ENCODE measurements at regions not wholly inside any gene's neighbourhood (a gene's known extent, or its start where the extent isn't known, plus 50 kb on each side); places are given as distances from the start of the nearest gene placed in this dataset.

DNA sequence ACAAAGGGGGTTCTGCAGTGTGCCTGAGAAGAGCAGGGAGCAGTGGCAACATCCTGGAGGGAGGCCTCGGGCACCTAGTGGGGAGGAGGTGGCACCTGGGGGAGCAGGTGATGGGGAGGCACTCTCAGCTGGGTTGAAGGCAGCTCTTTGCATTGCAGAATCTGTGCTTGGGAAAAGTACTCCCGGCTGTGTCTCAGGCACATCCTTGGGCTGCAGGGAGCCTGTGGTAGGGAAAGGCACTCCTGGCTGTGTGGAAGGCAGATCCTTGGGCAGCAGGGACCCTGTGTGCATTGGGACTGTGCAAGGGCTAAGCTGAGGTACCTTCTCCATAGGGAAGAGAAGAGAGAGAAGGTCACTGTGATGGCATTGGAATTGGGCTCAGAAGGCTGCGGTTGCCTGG, 52.8 kb upstream of the ANTXRL start:
- no peak for TF ChIP-seq ZFX (IDR thresholded peaks at IDR 0.05; ENCODE audit: borderline replicate concordance)
- TF ChIP-seq, protein P1, sequence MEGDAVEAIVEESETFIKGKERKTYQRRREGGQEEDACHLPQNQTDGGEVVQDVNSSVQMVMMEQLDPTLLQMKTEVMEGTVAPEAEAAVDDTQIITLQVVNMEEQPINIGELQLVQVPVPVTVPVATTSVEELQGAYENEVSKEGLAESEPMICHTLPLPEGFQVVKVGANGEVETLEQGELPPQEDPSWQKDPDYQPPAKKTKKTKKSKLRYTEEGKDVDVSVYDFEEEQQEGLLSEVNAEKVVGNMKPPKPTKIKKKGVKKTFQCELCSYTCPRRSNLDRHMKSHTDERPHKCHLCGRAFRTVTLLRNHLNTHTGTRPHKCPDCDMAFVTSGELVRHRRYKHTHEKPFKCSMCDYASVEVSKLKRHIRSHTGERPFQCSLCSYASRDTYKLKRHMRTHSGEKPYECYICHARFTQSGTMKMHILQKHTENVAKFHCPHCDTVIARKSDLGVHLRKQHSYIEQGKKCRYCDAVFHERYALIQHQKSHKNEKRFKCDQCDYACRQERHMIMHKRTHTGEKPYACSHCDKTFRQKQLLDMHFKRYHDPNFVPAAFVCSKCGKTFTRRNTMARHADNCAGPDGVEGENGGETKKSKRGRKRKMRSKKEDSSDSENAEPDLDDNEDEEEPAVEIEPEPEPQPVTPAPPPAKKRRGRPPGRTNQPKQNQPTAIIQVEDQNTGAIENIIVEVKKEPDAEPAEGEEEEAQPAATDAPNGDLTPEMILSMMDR (IDR thresholded peaks at IDR 0.05) = no peak
- H3K27ac ChIP-seq = no peak overlapping the region

DNA sequence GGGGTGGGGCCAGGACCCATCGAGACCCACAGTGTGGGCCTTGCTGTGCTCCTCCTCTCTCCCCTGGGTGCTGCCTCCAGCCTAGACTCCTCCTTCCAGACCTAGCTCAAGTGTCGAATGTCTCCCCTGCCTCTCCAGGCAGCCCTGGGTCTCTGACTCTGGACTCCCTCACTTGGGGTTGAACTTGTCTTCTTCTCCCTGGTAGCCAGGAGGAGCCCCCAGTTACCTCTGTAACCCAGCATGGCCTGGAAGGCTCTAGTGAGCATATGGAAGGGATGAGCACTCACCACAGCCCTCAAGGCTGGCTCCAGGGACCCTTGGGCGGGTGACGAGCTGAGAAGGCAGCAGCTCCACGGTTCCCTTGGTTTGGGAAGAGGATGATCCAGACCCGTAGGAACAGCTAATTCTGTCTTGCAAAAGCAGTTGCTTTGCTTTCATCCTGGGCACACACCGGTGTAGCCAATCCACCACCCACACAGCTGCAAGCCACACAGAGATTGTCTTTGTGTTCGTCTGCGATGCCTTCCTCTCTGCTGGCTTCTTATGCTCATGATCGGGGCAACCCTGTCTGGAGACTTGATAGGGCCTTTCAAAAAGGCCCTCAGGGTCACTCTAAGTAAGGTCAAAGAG, 52.3 kb upstream of the ANTXRL start:
- TF ChIP-seq ZFX (IDR thresholded peaks at IDR 0.05; ENCODE audit: borderline replicate concordance) = no peak
- TF ChIP-seq, protein P1 (IDR thresholded peaks at IDR 0.05) = no peak
- H3K27ac ChIP-seq = no peak overlapping the region

DNA sequence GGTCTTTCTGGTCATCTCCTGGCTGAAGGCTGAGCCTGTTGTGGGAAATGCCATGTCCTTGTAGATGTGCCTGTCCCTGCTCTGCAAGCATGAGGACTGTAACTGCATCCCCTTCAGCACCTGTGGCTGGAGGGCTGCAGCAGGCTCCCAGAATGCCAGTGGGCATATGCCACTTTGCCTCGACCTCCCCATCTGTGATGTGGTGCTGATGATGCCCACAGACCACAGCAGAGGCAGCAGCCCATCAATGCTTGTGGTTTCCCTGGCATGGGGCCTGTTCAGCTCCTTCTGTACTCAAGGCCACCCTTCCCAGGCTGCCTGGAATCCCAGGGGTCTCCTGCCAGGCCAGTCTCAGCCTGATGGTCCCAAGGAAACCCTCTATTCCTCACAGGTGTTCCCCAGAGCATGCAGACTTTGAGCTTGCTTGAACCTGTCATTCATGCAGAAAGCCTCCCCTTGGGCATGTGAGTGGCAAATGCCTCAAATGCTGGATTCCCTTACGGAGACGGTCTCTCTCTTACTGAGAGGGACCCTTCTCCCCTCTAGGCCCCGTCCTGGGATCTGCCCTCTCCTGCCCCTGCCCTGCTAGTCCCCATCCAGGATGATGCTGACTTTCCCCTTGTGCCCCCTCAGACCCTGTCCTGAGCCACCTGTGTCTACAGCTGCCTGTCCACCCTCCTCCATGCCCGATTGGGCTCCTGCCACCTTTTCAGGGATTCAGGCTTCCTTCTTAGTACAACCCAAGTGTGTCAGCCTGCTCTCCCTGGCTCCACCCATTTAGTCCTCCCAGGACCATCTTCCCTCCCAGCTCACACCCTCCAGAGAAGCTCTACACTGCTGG, 50.9 kb upstream of the ANTXRL start:
- H3K27ac ChIP-seq = no peak overlapping the region
- TF ChIP-seq, protein P1 (IDR thresholded peaks at IDR 0.05) = no peak
- TF ChIP-seq ZFX (IDR thresholded peaks at IDR 0.05; ENCODE audit: borderline replicate concordance) = no peak

DNA sequence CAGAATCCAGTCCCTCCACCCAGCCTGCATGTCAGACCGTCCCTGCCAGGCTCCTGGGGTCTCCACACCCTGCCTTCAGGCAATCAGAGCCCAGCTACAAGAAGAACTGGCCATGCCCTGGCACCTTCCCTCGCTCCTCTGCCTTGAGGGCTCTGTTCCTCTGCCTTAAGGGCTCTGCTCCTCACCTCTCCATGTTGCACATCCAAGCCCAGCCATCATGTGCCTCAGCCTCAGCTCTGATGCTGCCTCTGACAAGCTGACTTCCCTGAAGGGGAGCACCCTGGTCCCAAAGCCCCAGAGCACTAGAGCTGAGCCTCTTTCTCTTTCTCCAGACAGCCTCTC, 50.3 kb upstream of the ANTXRL start:
- no peak overlapping the region for H3K27ac ChIP-seq
- TF ChIP-seq, protein P1 (IDR thresholded peaks at IDR 0.05) = no peak
- no peak for TF ChIP-seq ZFX (IDR thresholded peaks at IDR 0.05; ENCODE audit: borderline replicate concordance)

DNA sequence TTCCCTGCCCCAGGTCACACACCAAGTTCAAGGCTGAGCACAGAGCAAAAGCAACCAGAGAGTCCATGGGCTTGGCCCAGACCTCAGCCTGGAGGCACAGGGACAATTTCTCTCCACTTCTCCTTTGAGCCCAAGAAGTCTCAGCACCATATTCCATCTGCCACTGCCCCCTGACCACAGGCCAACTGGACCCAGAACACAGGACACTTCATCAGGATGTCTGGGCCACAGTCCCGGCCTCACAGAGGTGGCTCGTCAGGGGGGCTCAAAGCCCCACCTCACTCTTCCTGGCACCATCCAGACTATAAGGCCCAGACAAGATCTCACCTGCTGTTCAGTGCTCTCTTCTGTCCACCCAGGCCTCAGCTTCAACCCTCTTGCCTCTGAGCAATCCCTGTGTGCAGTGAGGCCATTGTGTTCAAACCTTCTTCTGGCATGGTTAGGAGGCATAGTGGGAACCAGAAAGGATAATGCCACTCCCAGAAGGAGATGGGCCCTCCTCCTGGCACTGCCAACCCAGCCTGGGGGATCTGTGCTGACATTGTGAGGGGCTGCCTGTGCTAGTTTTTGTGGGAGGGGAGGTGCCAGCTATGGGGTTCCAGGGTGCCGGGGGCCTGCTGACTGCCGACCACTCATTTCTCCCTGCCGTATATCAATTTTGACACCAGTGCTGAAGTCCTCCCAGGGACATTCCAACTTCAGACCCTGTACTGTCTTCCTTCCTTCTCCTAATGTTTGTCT, 49.7 kb upstream of the ANTXRL start:
- TF ChIP-seq, protein P1 (IDR thresholded peaks at IDR 0.05) = no peak
- TF ChIP-seq ZFX (IDR thresholded peaks at IDR 0.05; ENCODE audit: borderline replicate concordance) = no peak
- H3K27ac ChIP-seq = no peak overlapping the region
